H54 (cell line): ENCODE measurements at regions not wholly inside any gene's neighbourhood (a gene's known extent, or its start where the extent isn't known, plus 50 kb on each side); places are given as distances from the start of the nearest gene placed in this dataset.

Experiments used
- DNase-seq: peaks from one replicate; pipeline ENCODE4 v3.0.0; 2011; ENCODE audit warnings: low spot score, mixed read lengths; ENCODE audit not compliant: insufficient read length
- FAIRE-seq: peaks from 3 replicates; lab custom pipeline; 2011; peaks lifted over from hg19 to GRCh38; lab: Jason Lieb, UNC
- POLR2A ChIP-seq: IDR thresholded peaks from 2 replicates; pipeline ENCODE4 v1.6.1; 2011; ENCODE audit warnings: low read depth, mild to moderate bottlenecking, low read length

GRCh38 chr6:16078064-16078463 is 50.8 kb upstream of the MYLIP start:
- TF ChIP-seq POLR2A: no peak
- DNase-seq (no peak), FAIRE-seq (no peak)

- DNase-seq (no peak), FAIRE-seq (no peak)
- no peak for TF ChIP-seq POLR2A
Observed at GRCh38 chr6:16069671-16070070, 59.2 kb upstream of the MYLIP start.

GRCh38 chr6:16069222-16069621 is 59.7 kb upstream of the MYLIP start:
- no peak for FAIRE-seq
- TF ChIP-seq POLR2A: no peak
- DNase-seq: no peak

GRCh38 chr6:16067568-16067967 is 61.3 kb upstream of the MYLIP start:
- TF ChIP-seq POLR2A: no peak
- DNase-seq (no peak), FAIRE-seq (no peak)

- FAIRE-seq (no peak), DNase-seq (no peak)
- TF ChIP-seq POLR2A: no peak
Observed at GRCh38 chr6:16064671-16065072, 64.2 kb upstream of the MYLIP start.

- no peak for DNase-seq
- FAIRE-seq: no peak
- TF ChIP-seq POLR2A: no peak
Observed at GRCh38 chr6:16063580-16063979, 65.3 kb upstream of the MYLIP start.

- TF ChIP-seq POLR2A: no peak
- FAIRE-seq (no peak), DNase-seq (no peak)
Observed at GRCh38 chr6:16061818-16062217, 67.1 kb upstream of the MYLIP start.

GRCh38 chr6:16060039-16060438 is 68.8 kb upstream of the MYLIP start:
- no peak for FAIRE-seq
- DNase-seq: no peak
- no peak for TF ChIP-seq POLR2A

GRCh38 chr6:16059496-16059895 is 69.4 kb upstream of the MYLIP start:
- no peak for TF ChIP-seq POLR2A
- no peak for DNase-seq
- FAIRE-seq: no peak

GRCh38 chr6:16058929-16059345 is 69.9 kb upstream of the MYLIP start:
- TF ChIP-seq POLR2A: no peak
- DNase-seq: no peak
- FAIRE-seq: no peak

- TF ChIP-seq POLR2A: no peak
- no peak for DNase-seq
Observed at GRCh38 chr6:16058201-16058928, 70.5 kb upstream of the MYLIP start.

GRCh38 chr6:16057446-16057845 is 71.4 kb upstream of the MYLIP start:
- DNase-seq: no peak
- no peak for FAIRE-seq
- no peak for TF ChIP-seq POLR2A

More at GRCh38 chr6:16058201-16058928, 70.5 kb upstream of the MYLIP start:
- no peak for FAIRE-seq

- no peak for TF ChIP-seq POLR2A
- FAIRE-seq: no peak
Observed at GRCh38 chr6:16056263-16056870, 72.5 kb upstream of the MYLIP start.

GRCh38 chr6:16055852-16056251 is 73.0 kb upstream of the MYLIP start:
- DNase-seq (no peak), FAIRE-seq (no peak)
- TF ChIP-seq POLR2A: no peak

More at GRCh38 chr6:16056263-16056870, 72.5 kb upstream of the MYLIP start:
- DNase-seq: no peak

GRCh38 chr6:16049168-16049567 is 79.7 kb upstream of the MYLIP start:
- DNase-seq (no peak), FAIRE-seq (no peak)
- TF ChIP-seq POLR2A: no peak

- no peak for DNase-seq
- no peak for TF ChIP-seq POLR2A
- FAIRE-seq: no peak
Observed at GRCh38 chr6:16048221-16048620, 80.7 kb upstream of the MYLIP start.
